ENCODE measurements at regions not wholly inside any gene's neighbourhood (a gene's known extent, or its start where the extent isn't known, plus 50 kb on each side); places are given as distances from the start of the nearest gene placed in this dataset.

- no peak for TF ChIP-seq CTCF (IDR thresholded peaks at IDR 0.05; ENCODE audit: low read depth, low read length, missing control alignments)
- no peak overlapping the region for H3K4me3 ChIP-seq (ENCODE audit: low read depth, low read length)
- no peaks in the 10 kb centered on the region for H3K36me3 ChIP-seq (replicated peaks)
- in situ Hi-C loops (cut with HindIII; ENCODE audit: low pct_ligation_motif_present, low sequenced_read_pairs), result no loop called here
- DNase-seq, result no peak
- H3K27me3 ChIP-seq (replicated peaks), result no peaks in the 10 kb centered on the region
- no peak overlapping the region for H3K27ac ChIP-seq
These were observed 51.5 kb upstream of the MNX1 start for GRCh38 chr7:157061979-157062378.

GRCh38 chr7:157065046-157065445, 54.6 kb upstream of the MNX1 start:
- DNase-seq, result no peak
- TF ChIP-seq CTCF (IDR thresholded peaks at IDR 0.05; ENCODE audit: low read depth, low read length, missing control alignments), result no peak
- Histone ChIP-seq H3K27ac (no peak overlapping the region), H3K36me3 (replicated peaks) (no peaks in the 10 kb centered on the region), H3K4me3 (ENCODE audit: low read depth, low read length) (no peak overlapping the region), H3K27me3 (replicated peaks) (no peaks in the 10 kb centered on the region)
- in situ Hi-C loops (cut with HindIII; ENCODE audit: low pct_ligation_motif_present, low sequenced_read_pairs), result no loop called here

- no peak overlapping the region for H3K4me3 ChIP-seq (ENCODE audit: low read depth, low read length)
- H3K36me3 ChIP-seq (replicated peaks), result no peaks in the 10 kb centered on the region
- H3K27ac ChIP-seq, result no peak overlapping the region
- H3K27me3 ChIP-seq (replicated peaks), result no peaks in the 10 kb centered on the region
- DNase-seq, result no peak
- in situ Hi-C loops (cut with HindIII; ENCODE audit: low pct_ligation_motif_present, low sequenced_read_pairs), result no loop called here
- no peak for TF ChIP-seq CTCF (IDR thresholded peaks at IDR 0.05; ENCODE audit: low read depth, low read length, missing control alignments)
These were observed 61.9 kb upstream of the MNX1 start for GRCh38 chr7:157072361-157072760.

- Histone ChIP-seq H3K36me3 (replicated peaks) (no peaks in the 10 kb centered on the region), H3K27ac (no peak overlapping the region), H3K4me3 (ENCODE audit: low read depth, low read length) (no peak overlapping the region), H3K27me3 (replicated peaks) (no peaks in the 10 kb centered on the region)
- no peak for TF ChIP-seq CTCF (IDR thresholded peaks at IDR 0.05; ENCODE audit: low read depth, low read length, missing control alignments)
- DNase-seq, result no peak
- in situ Hi-C loops (cut with HindIII; ENCODE audit: low pct_ligation_motif_present, low sequenced_read_pairs), result no loop called here
These were observed 62.9 kb upstream of the MNX1 start for GRCh38 chr7:157073335-157073734.

DNA sequence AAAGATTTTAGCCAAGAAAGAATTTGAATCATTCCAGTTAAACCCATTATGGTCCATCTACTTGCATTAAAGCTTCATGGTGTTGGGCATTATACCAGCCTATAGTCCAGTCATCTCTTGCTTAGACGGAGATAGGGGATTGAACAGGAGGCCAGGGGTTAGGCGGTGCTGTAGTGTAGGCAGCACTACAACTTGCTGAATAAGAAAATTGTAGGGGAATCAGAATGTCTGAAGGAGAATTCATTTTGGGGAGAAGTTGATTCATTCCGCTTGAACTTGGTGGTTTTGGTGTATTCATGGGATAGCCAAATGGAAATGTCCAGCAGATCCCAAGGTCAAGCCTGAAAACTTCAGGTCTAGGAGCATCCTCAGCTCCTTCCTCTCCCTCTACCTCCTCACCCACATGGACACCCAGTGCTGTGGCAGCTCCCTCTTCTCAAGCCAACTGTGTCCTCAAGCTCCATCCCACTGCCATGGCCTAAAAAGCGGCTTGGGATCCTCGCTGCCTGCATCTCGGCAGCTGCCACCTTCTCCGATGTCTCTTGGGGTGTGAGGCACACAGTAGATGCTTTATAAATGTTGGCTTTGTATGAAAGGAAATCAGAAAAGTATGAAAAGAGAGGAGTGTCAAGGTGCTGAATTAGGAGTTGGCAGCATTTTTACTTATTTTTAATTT, 63.6 kb upstream of the MNX1 start:
- Histone ChIP-seq H3K36me3 (replicated peaks) (no peaks in the 10 kb centered on the region), H3K27me3 (replicated peaks) (peaks cover 2% of the 10 kb centered on the region), H3K4me3 (ENCODE audit: low read depth, low read length) (no peak overlapping the region), H3K27ac (no peak overlapping the region)
- DNase-seq, result no peak
- in situ Hi-C loops (cut with HindIII; ENCODE audit: low pct_ligation_motif_present, low sequenced_read_pairs), result no loop called here
- TF ChIP-seq CTCF (IDR thresholded peaks at IDR 0.05; ENCODE audit: low read depth, low read length, missing control alignments), result no peak

GRCh38 chr7:157076466-157076865, 62.3 kb upstream of the UBE3C start:
- in situ Hi-C loops (cut with HindIII; ENCODE audit: low pct_ligation_motif_present, low sequenced_read_pairs), result no loop called here
- Histone ChIP-seq H3K36me3 (replicated peaks) (no peaks in the 10 kb centered on the region), H3K4me3 (ENCODE audit: low read depth, low read length) (no peak overlapping the region), H3K27ac (no peak overlapping the region), H3K27me3 (replicated peaks) (peaks cover 2% of the 10 kb centered on the region)
- DNase-seq, result no peak
- no peak for TF ChIP-seq CTCF (IDR thresholded peaks at IDR 0.05; ENCODE audit: low read depth, low read length, missing control alignments)

All from brain microvascular endothelial cell (primary cell).